Liver (tissue), 8 donors: ENCODE measurements at regions not wholly inside any gene's neighbourhood (a gene's known extent, or its start where the extent isn't known, plus 50 kb on each side); places are given as distances from the start of the nearest gene placed in this dataset.

Experiments
- DNase-seq: peaks from one replicate; pipeline ENCODE4 v3.0.0-alpha.2; 2017; ENCODE audit warnings: low spot score
- H3K27ac ChIP-seq, 2 donors: one replicate each; pipeline ENCODE4 v1.7.0; 2013; ENCODE audit warnings: inconsistent platforms in 2 of 2, low read length in 2 of 2, control low read depth in 1 of 2, low read depth in 1 of 2, mild to moderate bottlenecking in 1 of 2
- H3K27me3 ChIP-seq, 4 donors: one replicate each; pipeline versions ENCODE4 v1.6.1 to v1.7.0; 2013; ENCODE audit warnings: low read length in 3 of 4, inconsistent platforms in 1 of 4, mild to moderate bottlenecking in 1 of 4, moderate library complexity in 1 of 4; ENCODE audit not compliant: control insufficient read depth in 4 of 4, insufficient read depth in 4 of 4
- H3K36me3 ChIP-seq, 4 donors: one replicate each; pipeline versions ENCODE4 v1.6.1 to v1.7.0; 2013; ENCODE audit warnings: low read length in 3 of 4, mild to moderate bottlenecking in 3 of 4, low read depth in 1 of 4, moderate library complexity in 1 of 4; ENCODE audit not compliant: control insufficient read depth in 4 of 4, insufficient read depth in 3 of 4
- H3K4me1 ChIP-seq, 4 donors: one replicate each; pipeline versions ENCODE4 v1.6.1 to v1.7.0; 2013; ENCODE audit warnings: low read length in 3 of 4, mild to moderate bottlenecking in 3 of 4, moderate library complexity in 1 of 4; ENCODE audit not compliant: control insufficient read depth in 4 of 4, insufficient read depth in 4 of 4
- H3K4me3 ChIP-seq, 3 donors: one replicate each; pipeline versions ENCODE4 v1.6.1 to v1.7.0; 2013; ENCODE audit warnings: low read length in 3 of 3, control low read depth in 1 of 3, low read depth in 1 of 3, mild to moderate bottlenecking in 1 of 3
- H3K9ac ChIP-seq, 2 donors: one replicate each; pipeline ENCODE4 v1.7.0; 2013; ENCODE audit warnings: low read length in 2 of 2, mild to moderate bottlenecking in 2 of 2, moderate library complexity in 2 of 2, control low read depth in 1 of 2, low read depth in 1 of 2
- H3K9me3 ChIP-seq, 4 donors: one replicate each; pipeline versions ENCODE4 v1.6.1 to v1.7.0; 2013; ENCODE audit warnings: low read length in 3 of 4; ENCODE audit not compliant: control insufficient read depth in 4 of 4
- ATF3 ChIP-seq: IDR thresholded peaks from 2 replicates; pipeline ENCODE4 v1.6.1; 2016; ENCODE audit warnings: antibody characterized with exemption
- CTCF ChIP-seq: fragments of 150-350 bp; IDR thresholded peaks from 2 replicates; pipeline ENCODE4 v1.5.1; 2017; ENCODE audit warnings: improper control_type of control experiment, low read depth, low read length; ENCODE audit not compliant: missing input control
- EGR1 ChIP-seq, 2 donors: IDR thresholded peaks; 2 replicates each; pipeline ENCODE4 v1.6.1; 2016 to 2018; ENCODE audit warnings: antibody characterized with exemption in 2 of 2, low read depth in 2 of 2
- FOXA1 ChIP-seq: IDR thresholded peaks from 2 replicates; pipeline ENCODE4 v1.6.1; 2016; ENCODE audit warnings: antibody characterized with exemption
- FOXA2 ChIP-seq: IDR thresholded peaks from 2 replicates; pipeline ENCODE4 v1.6.1; 2016; ENCODE audit warnings: antibody characterized with exemption
- GABPA ChIP-seq, 2 donors: IDR thresholded peaks in 1 of 2; conservative IDR thresholded peaks in 1 of 2; 2 replicates each; pipeline ENCODE4 v1.6.1; 2016; ENCODE audit warnings: antibody characterized with exemption in 2 of 2, mild to moderate bottlenecking in 1 of 2, moderate library complexity in 1 of 2
- HNF4A ChIP-seq, 2 donors: conservative IDR thresholded peaks; 2 replicates each; pipeline ENCODE4 v1.6.1; 2016; ENCODE audit warnings: antibody characterized with exemption in 2 of 2, mild to moderate bottlenecking in 2 of 2
- HNF4G ChIP-seq: IDR thresholded peaks from 2 replicates; pipeline ENCODE4 v1.6.1; 2016; ENCODE audit warnings: antibody characterized with exemption
- JUND ChIP-seq, 2 donors: IDR thresholded peaks; 2 replicates each; pipeline ENCODE4 v1.6.1; 2016; ENCODE audit warnings: antibody characterized with exemption in 2 of 2
- MAX ChIP-seq: IDR thresholded peaks from 2 replicates; pipeline ENCODE4 v1.6.1; 2016; ENCODE audit warnings: antibody characterized with exemption
- NR2F2 ChIP-seq: IDR thresholded peaks from 2 replicates; pipeline ENCODE4 v1.6.1; 2016; ENCODE audit warnings: antibody characterized with exemption
- RAD21 ChIP-seq, 2 donors: IDR thresholded peaks; 2 replicates each; pipeline ENCODE4 v1.6.1; 2016; ENCODE audit warnings: antibody characterized with exemption in 2 of 2, mild to moderate bottlenecking in 2 of 2
- REST ChIP-seq: IDR thresholded peaks from 2 replicates; pipeline ENCODE4 v1.6.1; 2016; ENCODE audit warnings: antibody characterized with exemption, mild to moderate bottlenecking
- RXRA ChIP-seq, 2 donors: IDR thresholded peaks; 2 replicates each; pipeline ENCODE4 v1.6.1; 2017 to 2018; ENCODE audit warnings: antibody characterized with exemption in 2 of 2, mild to moderate bottlenecking in 1 of 2
- SP1 ChIP-seq: IDR thresholded peaks from 2 replicates; pipeline ENCODE4 v1.6.1; 2018; ENCODE audit warnings: antibody characterized with exemption, mild to moderate bottlenecking
- TAF1 ChIP-seq: conservative IDR thresholded peaks from 2 replicates; pipeline ENCODE4 v1.6.1; 2016; ENCODE audit warnings: antibody characterized with exemption, mild to moderate bottlenecking
- YY1 ChIP-seq: IDR thresholded peaks from 2 replicates; pipeline ENCODE4 v1.6.1; 2016; ENCODE audit warnings: antibody characterized with exemption, mild to moderate bottlenecking
- ZBTB33 ChIP-seq: IDR thresholded peaks from 2 replicates; pipeline ENCODE4 v1.6.1; 2016; ENCODE audit warnings: antibody characterized with exemption
- WGBS: extraction: QIAGEN DNeasy Blood & Tissue Kit; methylation state at CpG from one replicate; pipeline ENCODE4 v1.1.7; 2013; 5-methylcytosine and 5-hydroxymethylcytosine counted together
- donor health status: healthy.
- donor health status: healthy.
- donor health status: healthy.
- donor health status: healthy.
- donor health status: healthy.

- no peak overlapping the region for H3K9ac ChIP-seq
- 42% methylated on average over 3 of the region's 3 CpGs for WGBS
Measured at GRCh38 chr9:90300611-90301276, 341.9 kb downstream of the DIRAS2 start.

More at GRCh38 chr9:90300611-90301276, 341.9 kb downstream of the DIRAS2 start:
- Histone ChIP-seq H3K36me3 (no peaks in the 10 kb centered on the region), H3K9me3 (no peaks in the 10 kb centered on the region), H3K4me3 (no peak overlapping the region), H3K4me1 (no peaks in the 10 kb centered on the region), H3K27ac (no peak overlapping the region), H3K27me3 (peaks cover 0 to 4% (median 1%) of the 10 kb centered on the region in 4 donors)
- TF ChIP-seq CTCF (no peak), MAX (no peak), EGR1 (IDR thresholded peaks at IDR 0.05; ENCODE audit: low read depth in 2 of 2) (no peak), FOXA1 (no peak), JUND (IDR thresholded peaks at IDR 0.05) (no peak), REST (no peak), YY1 (no peak), RAD21 (IDR thresholded peaks at IDR 0.05) (no peak), HNF4G (no peak), ZBTB33 (no peak), RXRA (IDR thresholded peaks at IDR 0.05) (no peak), GABPA (IDR thresholded peaks at IDR 0.05 in 1 of 2, conservative IDR thresholded peaks at IDR 0.05 in 1 of 2) (no peak), TAF1 (no peak), SP1 (no peak), HNF4A (conservative IDR thresholded peaks at IDR 0.05) (no peak), NR2F2 (no peak), FOXA2 (no peak), ATF3 (no peak)
- no peak for DNase-seq
